ENCODE measurements at regions not wholly inside any gene's neighbourhood (a gene's known extent, or its start where the extent isn't known, plus 50 kb on each side); places are given as distances from the start of the nearest gene placed in this dataset.

- DNase-seq (ENCODE audit: low read depth, low spot score) (no peak), FAIRE-seq (no peak)
- no peaks in the 10 kb centered on the region for H3K4me1 ChIP-seq (ENCODE audit: control insufficient read depth, extremely low read depth, insufficient read depth, low read length)
- H3K79me2 ChIP-seq (ENCODE audit: control insufficient read depth, insufficient read depth, low read length) = no peaks in the 10 kb centered on the region
- no peaks in the 10 kb centered on the region for H3K9me3 ChIP-seq (replicated peaks; ENCODE audit: control insufficient read depth, insufficient read depth, low read length)
- H4K20me1 ChIP-seq (replicated peaks; ENCODE audit: control insufficient read depth, extremely low read depth, insufficient read depth, low read length) = no peaks in the 10 kb centered on the region
- ChIA-PET POLR2A (no interaction called here), CTCF (no interaction called here)
- H3K27ac ChIP-seq (ENCODE audit: insufficient read depth, low read depth, low read length) = no peak overlapping the region
- BruUV-seq (replicated peaks) = no TSS peak
- intact Hi-C loops (cut with micrococcal nuclease) = no loop called here
- dilution Hi-C loops (cut with MboI; ENCODE audit: extremely low pct_ligation_motif_present, low sequenced_read_pairs) = no loop called here
- H3K9me1 ChIP-seq (replicated peaks; ENCODE audit: control insufficient read depth, extremely low read depth, insufficient read depth, low read length) = no peaks in the 10 kb centered on the region
- H3K4me3 ChIP-seq (replicated peaks in 1 of 3; ENCODE audit: insufficient read depth in 1 of 3, low read depth in 1 of 3, low read length in 3 of 3) = no peak overlapping the region
- no peaks in the 10 kb centered on the region for H3K36me3 ChIP-seq (ENCODE audit: control insufficient read depth in 2 of 2, extremely low read depth in 1 of 2, insufficient read depth in 2 of 2, low read length in 2 of 2)
- no peaks in the 10 kb centered on the region for H3K27me3 ChIP-seq (ENCODE audit: control insufficient read depth in 2 of 2, insufficient read depth in 2 of 2, low read length in 2 of 2)
- no peak overlapping the region for H3K9ac ChIP-seq (replicated peaks; ENCODE audit: extremely low read depth, insufficient read depth, low read length)
- H2AFZ ChIP-seq (ENCODE audit: low read depth, low read length) = no peak overlapping the region
- no peak overlapping the region for H3K4me2 ChIP-seq (ENCODE audit: insufficient read depth, low read length)
- TF ChIP-seq GATA2 (IDR thresholded peaks at IDR 0.05; ENCODE audit: insufficient read depth, insufficient read length, low read depth, low read length) = no peak
- TF ChIP-seq EZH2 (IDR thresholded peaks at IDR 0.05; ENCODE audit: borderline replicate concordance, low read depth, low read length, severe bottlenecking) = no peak
- no peak for TF ChIP-seq POLR2A (IDR thresholded peaks at IDR 0.05; ENCODE audit: low read depth, low read length)
- TF ChIP-seq POLR2AphosphoS5 (IDR thresholded peaks at IDR 0.05; ENCODE audit: insufficient read depth, low read depth, low read length) = no peak
- TF ChIP-seq, protein P1, sequence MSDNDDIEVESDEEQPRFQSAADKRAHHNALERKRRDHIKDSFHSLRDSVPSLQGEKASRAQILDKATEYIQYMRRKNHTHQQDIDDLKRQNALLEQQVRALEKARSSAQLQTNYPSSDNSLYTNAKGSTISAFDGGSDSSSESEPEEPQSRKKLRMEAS (IDR thresholded peaks at IDR 0.05; ENCODE audit: insufficient read depth, insufficient read length) = no peak
- TF ChIP-seq JUN (IDR thresholded peaks at IDR 0.05; ENCODE audit: borderline replicate concordance, insufficient read depth, insufficient read length, low read depth) = no peak
- no peak for TF ChIP-seq MYC (IDR thresholded peaks at IDR 0.05; ENCODE audit: low read depth, low read length)
- no peak for TF ChIP-seq FOS (IDR thresholded peaks at IDR 0.05; ENCODE audit: borderline replicate concordance, insufficient read depth, low read length)
- TF ChIP-seq CTCF (IDR thresholded peaks at IDR 0.05; ENCODE audit: extremely low read depth in 1 of 2, insufficient read depth in 1 of 2, low read depth in 1 of 2, low read length in 2 of 2) = no peak
Observed at GRCh38 chr7:21142081-21142480, 285.8 kb upstream of the SP4 start.

Data from endothelial cell of umbilical vein (primary cell).